Trophoblast cell (in vitro differentiated cells and primary cell): ENCODE measurements at regions not wholly inside any gene's neighbourhood (a gene's known extent, or its start where the extent isn't known, plus 50 kb on each side); places are given as distances from the start of the nearest gene placed in this dataset.

ENCODE experiments used
- DNase-seq, 2 donors: peaks; one replicate each; pipeline ENCODE4 v3.0.0-alpha.2; 2016
- H2AFZ ChIP-seq: 2 replicates; pipeline ENCODE4 v1.6.1; 2013; ENCODE audit warnings: low read length, moderate library complexity, mild to moderate bottlenecking; ENCODE audit not compliant: insufficient read depth, poor library complexity
- H2AK5ac ChIP-seq: 2 replicates; pipeline ENCODE4 v1.6.1; 2013; ENCODE audit warnings: mild to moderate bottlenecking, low read length
- H2BK120ac ChIP-seq: 2 replicates; pipeline ENCODE4 v1.6.1; 2013; ENCODE audit warnings: low read length, mild to moderate bottlenecking, moderate library complexity; ENCODE audit not compliant: insufficient read depth, poor library complexity
- H2BK12ac ChIP-seq: 2 replicates; pipeline ENCODE4 v1.6.1; 2013; ENCODE audit warnings: mild to moderate bottlenecking, low read length, moderate library complexity
- H2BK5ac ChIP-seq: 2 replicates; pipeline ENCODE4 v1.6.1; 2013; ENCODE audit warnings: low read length, low read depth, moderate library complexity, mild to moderate bottlenecking; ENCODE audit not compliant: poor library complexity
- H3K14ac ChIP-seq: 2 replicates; pipeline ENCODE4 v1.6.1; 2013; ENCODE audit warnings: mild to moderate bottlenecking, low read length
- H3K18ac ChIP-seq: 2 replicates; pipeline ENCODE4 v1.6.1; 2013; ENCODE audit warnings: mild to moderate bottlenecking, low read length
- H3K23ac ChIP-seq: 2 replicates; pipeline ENCODE4 v1.6.1; 2013; ENCODE audit warnings: low read length
- H3K27ac ChIP-seq: 2 replicates; pipeline ENCODE4 v1.5.1; 2013; ENCODE audit warnings: low read depth, mild to moderate bottlenecking, inconsistent platforms, low read length, moderate library complexity
- H3K27me3 ChIP-seq: 2 replicates; pipeline ENCODE4 v1.6.1; 2013; ENCODE audit warnings: inconsistent platforms, mild to moderate bottlenecking, low read length, moderate library complexity; ENCODE audit not compliant: insufficient read depth
- H3K36me3 ChIP-seq, 2 experiments: 1 replicate in 1 of 2; 2 replicates in 1 of 2; pipeline ENCODE4 v1.6.1; 2013; ENCODE audit warnings: low read length in 2 of 2, mild to moderate bottlenecking in 2 of 2, moderate library complexity in 1 of 2; ENCODE audit not compliant: insufficient read depth in 2 of 2, control insufficient read depth in 1 of 2
- H3K4ac ChIP-seq: 2 replicates; pipeline ENCODE4 v1.6.1; 2013; ENCODE audit warnings: low read depth, mild to moderate bottlenecking, low read length, moderate library complexity
- H3K4me1 ChIP-seq, 2 experiments: 1 replicate in 1 of 2; 2 replicates in 1 of 2; pipeline ENCODE4 v1.6.1; 2013; ENCODE audit warnings: low read length in 2 of 2, mild to moderate bottlenecking in 2 of 2, moderate library complexity in 1 of 2; ENCODE audit not compliant: insufficient read depth in 2 of 2, control insufficient read depth in 1 of 2
- H3K4me2 ChIP-seq: 2 replicates; pipeline ENCODE4 v1.6.1; 2013; ENCODE audit warnings: inconsistent platforms, mild to moderate bottlenecking, low read length, moderate library complexity
- H3K4me3 ChIP-seq: 2 replicates; pipeline ENCODE4 v1.5.1; 2013; ENCODE audit warnings: mild to moderate bottlenecking, low read depth, low read length, inconsistent platforms
- H3K79me1 ChIP-seq: one replicate; pipeline ENCODE4 v1.6.1; 2013; ENCODE audit warnings: low read length
- H3K79me2 ChIP-seq: 2 replicates; pipeline ENCODE4 v1.6.1; 2013; ENCODE audit warnings: low read length, mild to moderate bottlenecking; ENCODE audit not compliant: control insufficient read depth, insufficient read depth, poor library complexity
- H3K9ac ChIP-seq: 2 replicates; pipeline ENCODE4 v1.6.1; 2013; ENCODE audit warnings: mild to moderate bottlenecking, low read length
- H3K9me3 ChIP-seq: 2 replicates; pipeline ENCODE4 v1.6.1; 2013; ENCODE audit warnings: low read depth, mild to moderate bottlenecking, control low read depth, inconsistent platforms, low read length; ENCODE audit not compliant: insufficient read depth
- H4K12ac ChIP-seq: 2 replicates; pipeline ENCODE4 v1.6.1; 2013; ENCODE audit warnings: low read depth, mild to moderate bottlenecking, low read length, moderate library complexity
- H4K8ac ChIP-seq: 2 replicates; pipeline ENCODE4 v1.6.1; 2013; ENCODE audit warnings: low read depth, mild to moderate bottlenecking, low read length, moderate library complexity
- H4K91ac ChIP-seq: one replicate; pipeline ENCODE4 v1.6.1; 2013; ENCODE audit warnings: low read depth, mild to moderate bottlenecking, low read length, moderate library complexity
- WGBS: extraction: QIAGEN DNeasy Blood & Tissue Kit; methylation state at CpG from one replicate; pipeline ENCODE4 v1.1.7; 2013; ENCODE audit warnings: missing lambda C conversion rate; ENCODE audit not compliant: insufficient read length, insufficient coverage; ENCODE audit errors: extremely low coverage; 5-methylcytosine and 5-hydroxymethylcytosine counted together

- Histone ChIP-seq H3K4me2 (no peak overlapping the region), H2BK120ac (no peak overlapping the region), H3K27ac (no peak overlapping the region), H3K4me1 (no peaks in the 10 kb centered on the region), H3K14ac (no peak overlapping the region), H4K8ac (no peak overlapping the region), H4K91ac (no peak overlapping the region), H3K4me3 (no peak overlapping the region), H2BK5ac (no peak overlapping the region), H3K9ac (no peak overlapping the region), H2AFZ (no peak overlapping the region), H3K4ac (no peak overlapping the region), H2BK12ac (no peak overlapping the region), H3K9me3 (peaks cover 4% of the 10 kb centered on the region), H3K18ac (no peak overlapping the region), H3K79me2 (no peaks in the 10 kb centered on the region), H3K79me1 (no peaks in the 10 kb centered on the region), H3K36me3 (no peaks in the 10 kb centered on the region), H3K23ac (no peak overlapping the region), H4K12ac (no peak overlapping the region), H2AK5ac (no peak overlapping the region), H3K27me3 (no peaks in the 10 kb centered on the region)
- no peak for DNase-seq
- no CpG with 5 or more reads among the region's 4 CpGs for WGBS
These were observed 398.0 kb upstream of the KIF2A start for GRCh38 chr5:61907995-61908394.

DNA sequence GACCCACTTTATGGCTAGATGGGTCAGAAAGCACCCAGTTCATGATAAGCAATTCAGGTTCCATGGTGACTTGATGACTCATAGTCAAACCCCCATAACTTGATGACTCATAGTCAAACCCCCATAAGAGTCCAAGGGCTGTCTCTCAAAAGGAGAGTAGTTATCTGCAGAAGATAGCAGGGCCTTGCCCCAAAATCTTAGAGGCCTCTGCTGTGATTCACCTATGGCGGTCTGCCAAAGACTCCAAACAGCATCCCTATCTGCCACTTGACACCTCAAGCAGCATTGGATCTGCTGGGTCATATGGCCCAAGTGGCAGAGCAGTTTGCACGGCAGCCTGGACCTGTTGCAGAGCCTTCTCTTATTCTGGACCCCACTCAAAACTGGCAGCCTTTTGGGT is 395.2 kb upstream of the KIF2A start:
- H4K8ac ChIP-seq = no peak overlapping the region
- H3K79me2 ChIP-seq = no peaks in the 10 kb centered on the region
- H3K9me3 ChIP-seq = peaks cover 4% of the 10 kb centered on the region
- no peak overlapping the region for H3K23ac ChIP-seq
- H3K4me1 ChIP-seq = no peaks in the 10 kb centered on the region
- no peak overlapping the region for H2BK12ac ChIP-seq
- no peaks in the 10 kb centered on the region for H3K36me3 ChIP-seq
- no peak overlapping the region for H3K14ac ChIP-seq
- H2BK120ac ChIP-seq = no peak overlapping the region
- no peak overlapping the region for H3K4me2 ChIP-seq
- DNase-seq = no peak
- no CpG with 5 or more reads among the region's 2 CpGs for WGBS
- H3K4ac ChIP-seq = no peak overlapping the region
- no peak overlapping the region for H3K9ac ChIP-seq
- no peak overlapping the region for H3K18ac ChIP-seq
- H3K27ac ChIP-seq = no peak overlapping the region
- H2AFZ ChIP-seq = no peak overlapping the region
- H2AK5ac ChIP-seq = no peak overlapping the region
- no peak overlapping the region for H4K91ac ChIP-seq
- no peak overlapping the region for H4K12ac ChIP-seq
- no peak overlapping the region for H3K4me3 ChIP-seq
- H3K79me1 ChIP-seq = no peaks in the 10 kb centered on the region
- H3K27me3 ChIP-seq = no peaks in the 10 kb centered on the region
- H2BK5ac ChIP-seq = no peak overlapping the region

DNA sequence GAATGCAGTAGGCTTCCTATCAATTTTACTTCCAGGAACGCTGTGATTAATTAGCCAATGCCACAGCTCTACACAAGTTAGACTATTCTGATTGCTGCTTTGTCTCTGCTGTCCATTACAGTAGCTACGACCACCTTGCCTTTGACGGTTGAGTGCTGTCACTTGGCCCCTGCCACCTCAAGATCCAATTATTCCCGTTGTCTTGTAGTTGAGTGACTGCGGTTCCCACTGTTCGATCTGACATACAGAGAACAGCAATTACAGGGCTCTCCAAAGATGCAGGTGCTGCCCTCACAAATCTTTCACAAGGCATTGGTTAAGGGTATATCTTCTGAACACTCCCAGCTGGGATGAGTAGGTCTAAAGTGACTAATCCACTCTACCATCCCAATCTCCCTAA is 393.4 kb upstream of the KIF2A start:
- H3K79me2 ChIP-seq = no peaks in the 10 kb centered on the region
- H3K9me3 ChIP-seq = peaks cover 4% of the 10 kb centered on the region
- H2BK5ac ChIP-seq = no peak overlapping the region
- no peak overlapping the region for H4K8ac ChIP-seq
- no peaks in the 10 kb centered on the region for H3K36me3 ChIP-seq
- no peaks in the 10 kb centered on the region for H3K27me3 ChIP-seq
- no peak for DNase-seq
- no peak overlapping the region for H3K4ac ChIP-seq
- no peak overlapping the region for H4K12ac ChIP-seq
- no peaks in the 10 kb centered on the region for H3K4me1 ChIP-seq
- H3K14ac ChIP-seq = no peak overlapping the region
- H2BK12ac ChIP-seq = no peak overlapping the region
- H3K79me1 ChIP-seq = no peaks in the 10 kb centered on the region
- H3K27ac ChIP-seq = no peak overlapping the region
- no peak overlapping the region for H3K23ac ChIP-seq
- WGBS = no CpG with 5 or more reads among the region's 6 CpGs
- H3K4me3 ChIP-seq = no peak overlapping the region
- H3K18ac ChIP-seq = no peak overlapping the region
- no peak overlapping the region for H4K91ac ChIP-seq
- H2AK5ac ChIP-seq = no peak overlapping the region
- H2BK120ac ChIP-seq = no peak overlapping the region
- H3K4me2 ChIP-seq = no peak overlapping the region
- H3K9ac ChIP-seq = no peak overlapping the region
- no peak overlapping the region for H2AFZ ChIP-seq

- no peak overlapping the region for H3K9ac ChIP-seq
- H3K27me3 ChIP-seq = no peaks in the 10 kb centered on the region
- no peak overlapping the region for H4K8ac ChIP-seq
- H3K4me3 ChIP-seq = no peak overlapping the region
- no peak for DNase-seq
- no peak overlapping the region for H2AFZ ChIP-seq
- WGBS = no CpG with 5 or more reads among the region's 4 CpGs
- no peak overlapping the region for H2BK5ac ChIP-seq
- no peak overlapping the region for H2AK5ac ChIP-seq
- no peak overlapping the region for H3K18ac ChIP-seq
- H3K9me3 ChIP-seq = peaks cover 4% of the 10 kb centered on the region
- no peak overlapping the region for H3K4me2 ChIP-seq
- no peak overlapping the region for H2BK120ac ChIP-seq
- H3K4ac ChIP-seq = no peak overlapping the region
- H3K27ac ChIP-seq = no peak overlapping the region
- no peaks in the 10 kb centered on the region for H3K79me1 ChIP-seq
- H3K14ac ChIP-seq = no peak overlapping the region
- H3K79me2 ChIP-seq = no peaks in the 10 kb centered on the region
- no peaks in the 10 kb centered on the region for H3K4me1 ChIP-seq
- H3K23ac ChIP-seq = no peak overlapping the region
- H3K36me3 ChIP-seq = no peaks in the 10 kb centered on the region
- no peak overlapping the region for H4K91ac ChIP-seq
- H4K12ac ChIP-seq = no peak overlapping the region
- no peak overlapping the region for H2BK12ac ChIP-seq
These were observed 390.4 kb upstream of the KIF2A start for GRCh38 chr5:61915646-61916045.
